SK-N-SH treated with all-trans-retinoic acid at 6 μM for 48 hours (cell line): ENCODE measurements at regions not wholly inside any gene's neighbourhood (a gene's known extent, or its start where the extent isn't known, plus 50 kb on each side); places are given as distances from the start of the nearest gene placed in this dataset.

Experiments used
- ATAC-seq: fragments of 200-7000 bp; cut with Tn5 transposase; 3 replicates; pipeline ENCODE4 v1.9.1; 2020; ENCODE audit warnings: mild to moderate bottlenecking, moderate library complexity
- ARNTL ChIP-seq: fragments of 450-650 bp; formaldehyde crosslinking; IDR thresholded peaks from 2 replicates; pipeline ENCODE4 v1.5.0; 2020; ENCODE audit warnings: low read depth, mild to moderate bottlenecking, moderate library complexity, borderline replicate concordance
- BACH2 ChIP-seq: fragments of 250-450 bp; sonication (Bioruptor Pico); IDR thresholded peaks from 2 replicates; pipeline ENCODE4 v1.9.0; 2021; ENCODE audit warnings: mild to moderate bottlenecking, borderline replicate concordance
- ESRRG ChIP-seq: fragments of 250-450 bp; sonication (Bioruptor Pico); IDR thresholded peaks from 2 replicates; pipeline ENCODE4 v1.6.1; 2021; ENCODE audit warnings: mild to moderate bottlenecking
- ISL1 ChIP-seq: fragments of 250-450 bp; sonication (Bioruptor Pico); IDR thresholded peaks from 2 replicates; pipeline ENCODE4 v2.1.2; 2022; ENCODE audit warnings: mild to moderate bottlenecking, moderate library complexity
- OSR1 ChIP-seq: fragments of 250-450 bp; sonication (Bioruptor Pico); IDR thresholded peaks from 2 replicates; pipeline ENCODE4 v1.8.0; 2022; ENCODE audit warnings: moderate library complexity, mild to moderate bottlenecking, inconsistent platforms
- RARB ChIP-seq: fragments of 250-450 bp; sonication (Bioruptor Pico); IDR thresholded peaks from 2 replicates; pipeline ENCODE4 v1.8.0; 2021; ENCODE audit warnings: mild to moderate bottlenecking, moderate library complexity
- SNAI2 ChIP-seq: fragments of 250-450 bp; sonication (Bioruptor Pico); IDR thresholded peaks from 2 replicates; pipeline ENCODE4 v1.5.0; 2020; ENCODE audit warnings: mild to moderate bottlenecking, moderate library complexity
- TCF4 ChIP-seq: fragments of 250-450 bp; sonication (Bioruptor Pico); IDR thresholded peaks from 2 replicates; pipeline ENCODE4 v1.8.0; 2021; ENCODE audit warnings: mild to moderate bottlenecking, moderate library complexity, borderline replicate concordance
- TOX ChIP-seq: fragments of 250-450 bp; sonication (Bioruptor Pico); IDR thresholded peaks from 2 replicates; pipeline ENCODE4 v1.8.0; 2021; ENCODE audit warnings: mild to moderate bottlenecking, moderate library complexity, borderline replicate concordance
- ZC3H10 ChIP-seq: fragments of 250-450 bp; sonication (Bioruptor Pico); IDR thresholded peaks from 2 replicates; pipeline ENCODE4 v1.5.1; 2021; ENCODE audit warnings: mild to moderate bottlenecking, moderate library complexity
- ZFP3 ChIP-seq: fragments of 250-450 bp; sonication (Bioruptor Pico); IDR thresholded peaks from 2 replicates; pipeline ENCODE4 v1.5.0; 2020; ENCODE audit warnings: mild to moderate bottlenecking, moderate library complexity
- ZFP30 ChIP-seq: fragments of 450-650 bp; formaldehyde crosslinking; IDR thresholded peaks from 2 replicates; pipeline ENCODE4 v1.5.0; 2022; ENCODE audit warnings: mild to moderate bottlenecking, moderate library complexity
- ZNF565 ChIP-seq: fragments of 450-650 bp; formaldehyde crosslinking; conservative IDR thresholded peaks from 2 replicates; pipeline ENCODE4 v1.5.0; 2020; ENCODE audit warnings: low read depth, mild to moderate bottlenecking, moderate library complexity
- ZNF70 ChIP-seq: fragments of 450-650 bp; formaldehyde crosslinking; IDR thresholded peaks from 2 replicates; pipeline ENCODE4 v1.5.0; 2020; ENCODE audit warnings: mild to moderate bottlenecking, moderate library complexity
- ZNF8 ChIP-seq: fragments of 450-650 bp; formaldehyde crosslinking; IDR thresholded peaks from 2 replicates; pipeline ENCODE4 v1.5.0; 2020; ENCODE audit warnings: mild to moderate bottlenecking, moderate library complexity
- TF ChIP-seq, protein P1 (sequence below): fragments of 250-450 bp; sonication (Bioruptor Pico); IDR thresholded peaks from 2 replicates; pipeline ENCODE4 v1.8.0; 2020; ENCODE audit warnings: mild to moderate bottlenecking, moderate library complexity, borderline replicate concordance
- TF ChIP-seq, protein P2 (sequence below): fragments of 250-450 bp; sonication (Bioruptor Pico); IDR thresholded peaks from 2 replicates; pipeline ENCODE4 v1.5.1; 2020; ENCODE audit warnings: low read depth, mild to moderate bottlenecking, moderate library complexity
- TF ChIP-seq, protein P3 (sequence below): fragments of 250-450 bp; sonication (Bioruptor Pico); IDR thresholded peaks from 2 replicates; pipeline ENCODE4 v1.8.0; 2021; ENCODE audit warnings: low read depth, mild to moderate bottlenecking, moderate library complexity, borderline replicate concordance
- TF ChIP-seq, protein P4 (sequence below): fragments of 250-450 bp; sonication (Bioruptor Pico); IDR thresholded peaks from 2 replicates; pipeline ENCODE4 v1.5.0; 2020; ENCODE audit warnings: mild to moderate bottlenecking, moderate library complexity
- TF ChIP-seq, protein P5 (sequence below): fragments of 250-450 bp; sonication (Bioruptor Pico); IDR thresholded peaks from 2 replicates; pipeline ENCODE4 v1.5.1; 2021; ENCODE audit warnings: mild to moderate bottlenecking, moderate library complexity

DNA sequence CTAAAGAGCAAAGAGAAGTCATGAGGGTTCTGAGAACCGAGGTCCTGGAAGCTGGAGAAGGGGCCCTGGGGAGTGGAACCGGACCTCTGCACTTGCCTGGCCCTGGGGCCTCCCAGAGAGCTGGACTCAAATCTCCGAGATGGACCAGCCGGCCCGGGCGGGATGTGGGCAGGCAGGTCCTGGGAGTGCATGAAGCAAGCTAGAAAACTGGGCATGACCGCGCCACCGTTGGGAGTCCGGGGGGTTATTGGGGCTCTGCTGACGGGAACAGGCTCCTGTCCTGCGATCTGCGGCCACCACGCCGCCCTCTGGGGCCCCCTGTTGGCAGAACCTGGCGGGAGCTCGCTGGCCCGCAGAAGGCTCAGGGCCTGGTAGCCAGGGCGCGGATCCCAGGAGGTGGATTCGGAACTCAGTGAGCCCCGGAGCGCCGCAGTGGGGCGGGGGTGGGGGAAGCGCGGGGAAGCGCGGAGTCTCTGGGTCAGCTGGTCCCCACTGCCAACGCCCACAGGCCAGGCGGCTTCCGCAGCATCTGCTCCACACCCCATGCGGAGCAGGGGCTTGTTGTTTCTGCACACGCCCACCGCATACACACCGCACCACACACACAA is 150.6 kb downstream of the ERCC6L2 start:
- TF ChIP-seq SNAI2 (CRISPR knock-in tag) (no peak), BACH2 (CRISPR knock-in tag) (no peak), TCF4 (CRISPR knock-in tag) (no peak), TOX (CRISPR knock-in tag) (no peak), OSR1 (CRISPR knock-in tag) (no peak), ZNF8 (CRISPR knock-in tag) (no peak), ZC3H10 (CRISPR knock-in tag) (no peak), ZNF70 (CRISPR knock-in tag) (no peak), ZFP30 (CRISPR knock-in tag) (no peak), ISL1 (CRISPR knock-in tag) (no peak), ESRRG (no peak), ZFP3 (CRISPR knock-in tag) (no peak), ARNTL (CRISPR knock-in tag) (no peak), RARB (no peak)
- TF ChIP-seq, protein P1, sequence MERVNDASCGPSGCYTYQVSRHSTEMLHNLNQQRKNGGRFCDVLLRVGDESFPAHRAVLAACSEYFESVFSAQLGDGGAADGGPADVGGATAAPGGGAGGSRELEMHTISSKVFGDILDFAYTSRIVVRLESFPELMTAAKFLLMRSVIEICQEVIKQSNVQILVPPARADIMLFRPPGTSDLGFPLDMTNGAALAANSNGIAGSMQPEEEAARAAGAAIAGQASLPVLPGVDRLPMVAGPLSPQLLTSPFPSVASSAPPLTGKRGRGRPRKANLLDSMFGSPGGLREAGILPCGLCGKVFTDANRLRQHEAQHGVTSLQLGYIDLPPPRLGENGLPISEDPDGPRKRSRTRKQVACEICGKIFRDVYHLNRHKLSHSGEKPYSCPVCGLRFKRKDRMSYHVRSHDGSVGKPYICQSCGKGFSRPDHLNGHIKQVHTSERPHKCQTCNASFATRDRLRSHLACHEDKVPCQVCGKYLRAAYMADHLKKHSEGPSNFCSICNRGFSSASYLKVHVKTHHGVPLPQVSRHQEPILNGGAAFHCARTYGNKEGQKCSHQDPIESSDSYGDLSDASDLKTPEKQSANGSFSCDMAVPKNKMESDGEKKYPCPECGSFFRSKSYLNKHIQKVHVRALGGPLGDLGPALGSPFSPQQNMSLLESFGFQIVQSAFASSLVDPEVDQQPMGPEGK (CRISPR knock-in tag) = no peak
- TF ChIP-seq, protein P2, sequence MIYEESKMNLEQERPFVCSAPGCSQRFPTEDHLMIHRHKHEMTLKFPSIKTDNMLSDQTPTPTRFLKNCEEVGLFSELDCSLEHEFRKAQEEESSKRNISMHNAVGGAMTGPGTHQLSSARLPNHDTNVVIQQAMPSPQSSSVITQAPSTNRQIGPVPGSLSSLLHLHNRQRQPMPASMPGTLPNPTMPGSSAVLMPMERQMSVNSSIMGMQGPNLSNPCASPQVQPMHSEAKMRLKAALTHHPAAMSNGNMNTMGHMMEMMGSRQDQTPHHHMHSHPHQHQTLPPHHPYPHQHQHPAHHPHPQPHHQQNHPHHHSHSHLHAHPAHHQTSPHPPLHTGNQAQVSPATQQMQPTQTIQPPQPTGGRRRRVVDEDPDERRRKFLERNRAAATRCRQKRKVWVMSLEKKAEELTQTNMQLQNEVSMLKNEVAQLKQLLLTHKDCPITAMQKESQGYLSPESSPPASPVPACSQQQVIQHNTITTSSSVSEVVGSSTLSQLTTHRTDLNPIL (CRISPR knock-in tag) = no peak
- TF ChIP-seq, protein P3, sequence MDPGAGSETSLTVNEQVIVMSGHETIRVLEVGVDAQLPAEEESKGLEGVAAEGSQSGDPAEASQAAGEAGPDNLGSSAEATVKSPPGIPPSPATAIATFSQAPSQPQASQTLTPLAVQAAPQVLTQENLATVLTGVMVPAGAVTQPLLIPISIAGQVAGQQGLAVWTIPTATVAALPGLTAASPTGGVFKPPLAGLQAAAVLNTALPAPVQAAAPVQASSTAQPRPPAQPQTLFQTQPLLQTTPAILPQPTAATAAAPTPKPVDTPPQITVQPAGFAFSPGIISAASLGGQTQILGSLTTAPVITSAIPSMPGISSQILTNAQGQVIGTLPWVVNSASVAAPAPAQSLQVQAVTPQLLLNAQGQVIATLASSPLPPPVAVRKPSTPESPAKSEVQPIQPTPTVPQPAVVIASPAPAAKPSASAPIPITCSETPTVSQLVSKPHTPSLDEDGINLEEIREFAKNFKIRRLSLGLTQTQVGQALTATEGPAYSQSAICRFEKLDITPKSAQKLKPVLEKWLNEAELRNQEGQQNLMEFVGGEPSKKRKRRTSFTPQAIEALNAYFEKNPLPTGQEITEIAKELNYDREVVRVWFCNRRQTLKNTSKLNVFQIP (CRISPR knock-in tag) = no peak
- TF ChIP-seq, protein P4, sequence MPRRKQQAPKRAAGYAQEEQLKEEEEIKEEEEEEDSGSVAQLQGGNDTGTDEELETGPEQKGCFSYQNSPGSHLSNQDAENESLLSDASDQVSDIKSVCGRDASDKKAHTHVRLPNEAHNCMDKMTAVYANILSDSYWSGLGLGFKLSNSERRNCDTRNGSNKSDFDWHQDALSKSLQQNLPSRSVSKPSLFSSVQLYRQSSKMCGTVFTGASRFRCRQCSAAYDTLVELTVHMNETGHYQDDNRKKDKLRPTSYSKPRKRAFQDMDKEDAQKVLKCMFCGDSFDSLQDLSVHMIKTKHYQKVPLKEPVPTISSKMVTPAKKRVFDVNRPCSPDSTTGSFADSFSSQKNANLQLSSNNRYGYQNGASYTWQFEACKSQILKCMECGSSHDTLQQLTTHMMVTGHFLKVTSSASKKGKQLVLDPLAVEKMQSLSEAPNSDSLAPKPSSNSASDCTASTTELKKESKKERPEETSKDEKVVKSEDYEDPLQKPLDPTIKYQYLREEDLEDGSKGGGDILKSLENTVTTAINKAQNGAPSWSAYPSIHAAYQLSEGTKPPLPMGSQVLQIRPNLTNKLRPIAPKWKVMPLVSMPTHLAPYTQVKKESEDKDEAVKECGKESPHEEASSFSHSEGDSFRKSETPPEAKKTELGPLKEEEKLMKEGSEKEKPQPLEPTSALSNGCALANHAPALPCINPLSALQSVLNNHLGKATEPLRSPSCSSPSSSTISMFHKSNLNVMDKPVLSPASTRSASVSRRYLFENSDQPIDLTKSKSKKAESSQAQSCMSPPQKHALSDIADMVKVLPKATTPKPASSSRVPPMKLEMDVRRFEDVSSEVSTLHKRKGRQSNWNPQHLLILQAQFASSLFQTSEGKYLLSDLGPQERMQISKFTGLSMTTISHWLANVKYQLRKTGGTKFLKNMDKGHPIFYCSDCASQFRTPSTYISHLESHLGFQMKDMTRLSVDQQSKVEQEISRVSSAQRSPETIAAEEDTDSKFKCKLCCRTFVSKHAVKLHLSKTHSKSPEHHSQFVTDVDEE = no peak
- TF ChIP-seq, protein P5, sequence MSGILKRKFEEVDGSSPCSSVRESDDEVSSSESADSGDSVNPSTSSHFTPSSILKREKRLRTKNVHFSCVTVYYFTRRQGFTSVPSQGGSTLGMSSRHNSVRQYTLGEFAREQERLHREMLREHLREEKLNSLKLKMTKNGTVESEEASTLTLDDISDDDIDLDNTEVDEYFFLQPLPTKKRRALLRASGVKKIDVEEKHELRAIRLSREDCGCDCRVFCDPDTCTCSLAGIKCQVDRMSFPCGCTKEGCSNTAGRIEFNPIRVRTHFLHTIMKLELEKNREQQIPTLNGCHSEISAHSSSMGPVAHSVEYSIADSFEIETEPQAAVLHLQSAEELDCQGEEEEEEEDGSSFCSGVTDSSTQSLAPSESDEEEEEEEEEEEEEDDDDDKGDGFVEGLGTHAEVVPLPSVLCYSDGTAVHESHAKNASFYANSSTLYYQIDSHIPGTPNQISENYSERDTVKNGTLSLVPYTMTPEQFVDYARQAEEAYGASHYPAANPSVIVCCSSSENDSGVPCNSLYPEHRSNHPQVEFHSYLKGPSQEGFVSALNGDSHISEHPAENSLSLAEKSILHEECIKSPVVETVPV (CRISPR knock-in tag) = no peak
- no peak for ATAC-seq

DNA sequence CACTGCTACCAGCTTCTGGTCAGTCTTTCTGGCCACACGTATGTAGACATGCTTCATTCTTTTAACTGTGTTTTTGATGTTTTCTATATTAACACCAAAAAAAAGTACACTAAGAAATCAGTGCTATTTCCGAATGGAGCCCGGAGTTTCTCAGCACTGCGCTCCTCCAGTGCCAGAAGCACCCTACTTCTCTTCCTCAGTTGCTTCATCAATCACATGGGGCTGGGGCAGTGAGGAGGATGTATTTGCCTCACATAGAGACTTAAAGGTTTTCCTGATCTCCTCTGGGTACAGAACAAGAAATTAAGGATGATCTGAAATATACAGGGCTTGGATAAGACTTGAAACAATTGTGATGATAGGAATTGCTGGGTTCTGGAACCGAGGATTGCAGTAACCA is 148.0 kb downstream of the ERCC6L2 start:
- TF ChIP-seq, protein P5 (CRISPR knock-in tag) = no peak
- TF ChIP-seq ARNTL (CRISPR knock-in tag) (no peak), OSR1 (CRISPR knock-in tag) (no peak), ZNF565 (no peak), RARB (no peak), TCF4 (CRISPR knock-in tag) (no peak), BACH2 (CRISPR knock-in tag) (no peak)
- TF ChIP-seq, protein P4 = no peak
- TF ChIP-seq, all 23 proteins: peak for 0

More for the DNA sequence above, 148.0 kb downstream of the ERCC6L2 start:
- no peak for ATAC-seq
